GM13976 (cell line): ENCODE measurements at regions not wholly inside any gene's neighbourhood (a gene's known extent, or its start where the extent isn't known, plus 50 kb on each side); places are given as distances from the start of the nearest gene placed in this dataset.

Source experiments
- DNase-seq: peaks from one replicate; pipeline ENCODE4 v3.0.0; 2012; ENCODE audit warnings: low spot score
- in situ Hi-C: fragments of 300-500 bp; cut with MboI; formaldehyde crosslinking; loops from one replicate; pipeline ENCODE4 v1.12.0; 2022; ENCODE audit warnings: low sequenced_read_pairs, mixed read lengths, inconsistent platforms; ENCODE audit not compliant: unreplicated experiment
- TF ChIP-seq, protein P1 (sequence below): IDR thresholded peaks from 2 replicates; pipeline ENCODE4 v1.5.1; 2012; ENCODE audit warnings: borderline replicate concordance, mild to moderate bottlenecking; ENCODE audit not compliant: insufficient read depth; ENCODE audit errors: extremely low read depth, missing control alignments, control extremely low read depth

DNA sequence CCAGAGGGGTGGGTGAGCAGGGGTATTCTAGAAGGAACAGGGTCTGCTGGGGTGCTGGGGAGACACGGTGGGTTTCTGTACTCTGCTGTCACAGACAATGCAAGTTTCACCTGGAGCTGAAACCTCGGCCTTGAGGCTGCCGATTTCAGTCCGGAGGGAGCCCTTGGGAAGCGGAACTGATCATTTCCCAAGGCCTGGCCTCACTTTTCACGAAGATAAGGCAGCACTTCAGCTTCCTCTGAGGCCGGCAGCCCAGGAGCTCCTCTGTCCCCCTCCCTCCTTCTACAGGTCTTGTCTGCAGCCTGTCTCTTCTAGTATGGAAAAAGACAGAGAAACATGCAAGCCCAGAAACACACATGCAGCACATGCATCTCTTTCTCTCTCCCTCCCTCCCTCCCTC lies 242.1 kb downstream of the CDC5L start:
- in situ Hi-C loops, result loop anchor here (25.0 kb wide), 1 partner anchor 1083 kb away; no protein-coding TSS in a partner anchor
- TF ChIP-seq, protein P1, sequence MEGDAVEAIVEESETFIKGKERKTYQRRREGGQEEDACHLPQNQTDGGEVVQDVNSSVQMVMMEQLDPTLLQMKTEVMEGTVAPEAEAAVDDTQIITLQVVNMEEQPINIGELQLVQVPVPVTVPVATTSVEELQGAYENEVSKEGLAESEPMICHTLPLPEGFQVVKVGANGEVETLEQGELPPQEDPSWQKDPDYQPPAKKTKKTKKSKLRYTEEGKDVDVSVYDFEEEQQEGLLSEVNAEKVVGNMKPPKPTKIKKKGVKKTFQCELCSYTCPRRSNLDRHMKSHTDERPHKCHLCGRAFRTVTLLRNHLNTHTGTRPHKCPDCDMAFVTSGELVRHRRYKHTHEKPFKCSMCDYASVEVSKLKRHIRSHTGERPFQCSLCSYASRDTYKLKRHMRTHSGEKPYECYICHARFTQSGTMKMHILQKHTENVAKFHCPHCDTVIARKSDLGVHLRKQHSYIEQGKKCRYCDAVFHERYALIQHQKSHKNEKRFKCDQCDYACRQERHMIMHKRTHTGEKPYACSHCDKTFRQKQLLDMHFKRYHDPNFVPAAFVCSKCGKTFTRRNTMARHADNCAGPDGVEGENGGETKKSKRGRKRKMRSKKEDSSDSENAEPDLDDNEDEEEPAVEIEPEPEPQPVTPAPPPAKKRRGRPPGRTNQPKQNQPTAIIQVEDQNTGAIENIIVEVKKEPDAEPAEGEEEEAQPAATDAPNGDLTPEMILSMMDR, result no peak
- no peak for DNase-seq

DNA sequence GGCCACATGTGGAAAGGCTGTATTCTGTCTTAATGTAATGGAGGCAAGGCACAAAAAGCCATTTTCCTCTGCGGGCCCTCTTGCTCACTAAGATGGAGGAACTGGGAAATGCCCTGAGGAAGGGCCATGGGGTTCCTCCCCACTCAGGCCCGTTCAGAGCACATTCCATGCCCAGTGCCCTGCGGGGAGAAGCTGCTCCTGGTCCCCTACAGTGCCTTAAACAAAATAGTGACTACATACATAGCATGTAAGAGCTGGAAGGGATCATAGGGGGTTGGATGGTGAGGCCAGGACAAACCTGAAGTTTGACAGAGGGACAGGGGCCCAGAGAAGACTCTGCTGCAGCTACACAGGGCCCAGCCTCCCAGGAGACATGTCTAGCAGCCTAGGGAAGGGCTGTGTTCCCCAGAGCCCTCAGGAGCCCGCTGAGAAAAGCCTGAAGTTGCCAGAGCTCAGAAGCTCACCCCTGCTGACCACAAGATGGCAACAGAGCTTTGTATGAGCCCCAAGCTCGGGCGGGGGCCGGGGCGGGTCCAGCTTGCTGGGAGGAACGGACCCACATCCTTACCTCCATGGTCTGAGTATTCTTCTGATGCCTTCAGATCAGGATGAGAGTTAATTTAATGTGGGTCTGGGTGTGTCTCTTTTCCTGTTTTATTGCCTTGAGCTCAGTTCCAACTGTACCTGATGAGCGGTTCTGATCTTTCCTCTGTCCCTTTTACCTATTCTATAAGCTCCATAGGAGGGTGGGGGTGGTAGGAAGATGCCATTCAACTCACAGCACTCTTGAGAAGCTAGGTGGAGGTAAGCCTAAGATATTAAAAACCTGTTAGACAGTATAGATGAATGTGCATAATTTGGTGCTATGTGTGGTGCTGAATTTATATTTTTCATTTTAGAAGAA lies 242.9 kb downstream of the CDC5L start:
- in situ Hi-C loops, result loop anchor here (25.0 kb wide), 1 partner anchor 1082 kb away; no protein-coding TSS in a partner anchor
- TF ChIP-seq, protein P1, result peak; percentile 27
- DNase-seq, result peak; percentile 60

DNA sequence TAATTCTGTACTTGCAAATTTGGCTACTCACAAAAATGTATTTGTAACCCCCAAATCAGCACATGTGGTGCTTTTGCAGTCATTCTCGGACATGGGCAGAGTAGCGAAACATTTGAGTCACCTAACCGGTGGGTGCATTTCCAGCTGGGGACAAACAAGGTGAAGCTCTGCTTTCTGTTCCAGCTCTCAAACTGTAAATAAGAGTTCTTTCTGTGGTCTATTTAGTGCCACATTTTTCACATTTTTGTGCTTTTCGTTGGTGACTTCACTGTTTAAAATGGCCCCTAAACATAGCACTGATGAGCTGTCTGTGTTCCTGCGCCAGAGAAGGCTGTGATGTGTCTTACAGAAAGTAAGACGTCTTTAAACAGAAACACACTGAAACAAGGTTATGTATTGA lies 244.5 kb downstream of the CDC5L start:
- no peak for DNase-seq
- in situ Hi-C loops, result loop anchor here (25.0 kb wide), 1 partner anchor 1080 kb away; no protein-coding TSS in a partner anchor
- TF ChIP-seq, protein P1, result no peak

DNA sequence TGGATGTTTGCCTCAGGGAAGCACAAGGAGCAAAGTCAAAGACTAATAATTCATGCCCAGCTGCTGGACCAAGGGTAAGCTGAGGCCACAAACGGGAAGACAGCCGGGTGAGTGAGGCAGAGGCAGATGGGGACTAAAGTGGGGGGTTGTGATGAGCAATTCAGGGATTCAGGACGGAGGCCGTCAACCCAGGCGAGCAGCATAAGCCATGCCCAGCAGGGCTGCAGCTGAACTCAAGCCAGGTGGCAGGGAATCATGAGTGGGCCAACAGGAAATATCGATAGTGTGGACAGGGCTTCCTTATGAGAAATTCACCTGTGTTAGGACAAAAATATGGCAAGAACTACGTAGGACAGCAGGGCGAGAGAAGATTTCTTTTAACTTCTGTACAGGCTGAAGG lies 246.8 kb downstream of the CDC5L start:
- in situ Hi-C loops, result loop anchor here (25.0 kb wide), 1 partner anchor 1078 kb away; no protein-coding TSS in a partner anchor
- TF ChIP-seq, protein P1, result no peak
- DNase-seq, result no peak

DNA sequence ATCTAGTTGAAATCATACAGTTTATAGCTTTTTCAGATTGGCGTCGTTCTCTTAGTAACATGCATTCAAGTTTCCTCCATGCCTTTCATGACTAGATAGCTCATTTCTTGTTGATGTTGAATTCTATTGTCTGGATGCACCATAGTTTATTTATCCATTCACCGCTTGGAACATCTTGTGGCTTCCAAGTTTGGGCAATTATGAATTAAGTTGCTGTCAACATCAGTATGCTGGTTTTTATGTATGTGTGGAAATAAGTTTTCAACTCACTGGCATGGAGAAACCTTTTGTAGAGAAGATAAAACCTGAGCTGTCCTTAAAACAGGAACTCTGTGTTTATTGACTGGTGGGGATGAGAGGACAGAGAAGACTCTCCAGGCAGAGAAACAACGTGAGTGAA lies 248.0 kb downstream of the CDC5L start:
- DNase-seq, result no peak
- TF ChIP-seq, protein P1, result no peak
- in situ Hi-C loops, result loop anchor here (25.0 kb wide), 1 partner anchor 1077 kb away; no protein-coding TSS in a partner anchor

DNA sequence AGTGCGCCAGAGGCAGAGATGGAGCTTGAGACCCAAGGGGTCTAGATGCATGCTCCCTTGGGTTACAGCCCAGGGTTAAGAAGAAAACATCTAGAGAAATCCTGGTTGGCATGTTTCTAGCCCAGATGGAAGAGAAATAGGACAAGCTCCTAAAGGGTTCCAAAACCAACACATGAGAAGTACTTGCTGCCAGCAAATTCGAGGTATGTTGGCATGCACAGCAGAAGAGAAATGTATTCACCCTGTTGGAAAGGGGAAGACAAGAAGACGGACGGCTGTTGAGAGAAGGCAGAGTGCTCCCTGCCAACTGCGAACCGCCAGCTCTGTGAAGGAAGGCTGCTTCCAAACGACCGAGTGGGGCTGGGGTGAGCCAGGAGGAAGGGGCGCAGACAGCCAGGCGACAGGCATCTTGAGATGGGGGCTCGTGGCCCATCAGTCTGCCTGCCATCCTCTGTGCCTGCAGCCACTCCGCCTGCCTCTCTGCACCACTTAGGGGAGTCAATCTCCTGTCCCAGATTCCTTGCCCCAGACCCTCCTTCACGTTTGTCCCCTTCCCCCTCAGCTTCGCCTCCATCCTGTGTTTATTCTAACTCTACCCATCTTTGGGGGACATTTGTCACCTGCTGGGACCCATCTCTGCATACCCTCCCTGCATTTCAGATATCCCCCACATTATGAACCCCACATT lies 249.2 kb downstream of the CDC5L start:
- in situ Hi-C loops, result loop anchor here (25.0 kb wide), 1 partner anchor 1076 kb away; no protein-coding TSS in a partner anchor
- TF ChIP-seq, protein P1, result no peak
- DNase-seq, result no peak
